T-helper 2 cell treated with Interferon-gamma antibody and Interleukin-4, amounts not matched to agents 100 ng/mL and 5 ng/mL, for 36 hours (primary cell): ENCODE measurements at regions not wholly inside any gene's neighbourhood (a gene's known extent, or its start where the extent isn't known, plus 50 kb on each side); places are given as distances from the start of the nearest gene placed in this dataset.

ENCODE experiments used
- intact Hi-C: fragments of 100-400 bp; cut with micrococcal nuclease; formaldehyde crosslinking; loops from one replicate; pipeline ENCODE4 v1.15.1; 2023

- intact Hi-C loops, result no loop called here
Observed at GRCh38 chr2:16321872-16322271, 343.8 kb downstream of the CYRIA start.

DNA sequence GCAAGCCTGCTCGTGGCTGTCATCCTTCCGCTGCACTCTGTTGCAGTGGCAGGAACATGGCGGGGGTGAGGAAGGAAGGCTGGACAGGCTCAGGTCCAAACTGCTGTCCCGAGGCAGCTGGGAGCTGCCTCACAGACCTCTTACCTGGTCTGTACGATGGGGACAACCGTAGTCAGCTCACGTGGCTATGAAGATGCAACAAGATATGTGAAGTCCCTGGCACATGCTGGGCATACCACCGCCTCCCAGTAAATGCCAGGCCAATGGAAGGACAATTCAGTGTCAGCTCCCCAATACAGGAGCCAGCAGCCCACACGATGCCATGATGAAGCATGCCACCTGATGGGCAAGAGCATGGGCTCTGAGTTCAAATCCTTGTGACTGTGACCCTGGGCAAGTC is 344.4 kb downstream of the CYRIA start:
- intact Hi-C loops, result no loop called here

DNA sequence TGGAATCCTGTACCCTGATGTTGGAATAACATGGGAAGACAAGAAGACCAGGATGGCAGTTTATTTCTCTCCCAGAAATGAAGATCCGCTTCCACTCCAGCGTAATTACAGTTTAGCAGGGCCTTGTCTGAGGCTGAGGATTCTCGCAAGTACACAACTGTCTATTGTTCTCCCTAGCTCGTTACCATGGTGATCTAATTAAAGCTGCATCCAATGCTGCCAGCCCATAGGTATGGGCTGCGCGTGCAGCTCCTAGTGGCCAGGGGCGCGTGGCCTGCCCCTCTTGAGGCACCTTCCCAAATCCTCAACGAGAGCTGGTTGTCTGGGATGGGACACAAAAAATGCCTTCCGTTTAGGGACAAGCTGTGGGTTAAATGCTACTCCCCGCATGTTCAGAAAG is 344.9 kb downstream of the CYRIA start:
- intact Hi-C loops, result no loop called here

- intact Hi-C loops, result no loop called here
Observed at GRCh38 chr2:16319551-16320121, 346.0 kb downstream of the CYRIA start.

DNA sequence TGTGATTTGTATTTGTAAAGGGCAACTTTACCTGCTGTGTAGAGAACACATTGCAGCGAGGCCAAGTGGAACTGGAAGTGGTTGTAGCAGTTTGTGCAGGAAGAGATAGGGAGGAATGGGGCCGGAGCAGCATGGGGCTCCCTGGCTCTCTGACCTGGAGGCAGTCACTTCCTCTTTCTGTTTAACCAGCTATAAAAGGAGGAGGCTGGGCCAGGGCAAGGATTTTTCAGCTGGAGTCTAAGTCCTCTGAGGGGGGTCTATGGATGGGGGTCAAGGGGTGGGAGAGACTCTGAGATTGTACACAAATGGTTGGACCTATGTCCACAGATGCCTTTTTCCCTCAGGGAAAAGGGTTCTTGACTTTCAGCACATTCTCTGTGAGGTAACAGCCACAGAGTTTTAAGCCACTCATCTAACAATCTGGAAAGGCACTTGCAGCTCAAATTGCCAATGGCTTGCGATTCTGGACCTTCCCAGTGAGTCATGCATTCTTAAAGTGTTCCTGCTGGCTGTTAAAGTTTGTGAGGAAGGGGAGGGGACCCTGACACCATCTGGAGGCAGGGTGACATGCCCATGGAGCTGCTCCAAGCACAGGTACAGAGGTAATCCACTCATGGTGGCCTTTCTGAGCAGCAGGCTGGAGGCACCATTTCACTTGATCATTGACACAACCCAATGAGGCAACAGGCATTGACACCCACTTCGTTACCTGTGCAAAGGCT is 347.0 kb downstream of the CYRIA start:
- intact Hi-C loops, result no loop called here

GRCh38 chr2:16318051-16318450 is 347.6 kb downstream of the CYRIA start:
- intact Hi-C loops, result no loop called here

DNA sequence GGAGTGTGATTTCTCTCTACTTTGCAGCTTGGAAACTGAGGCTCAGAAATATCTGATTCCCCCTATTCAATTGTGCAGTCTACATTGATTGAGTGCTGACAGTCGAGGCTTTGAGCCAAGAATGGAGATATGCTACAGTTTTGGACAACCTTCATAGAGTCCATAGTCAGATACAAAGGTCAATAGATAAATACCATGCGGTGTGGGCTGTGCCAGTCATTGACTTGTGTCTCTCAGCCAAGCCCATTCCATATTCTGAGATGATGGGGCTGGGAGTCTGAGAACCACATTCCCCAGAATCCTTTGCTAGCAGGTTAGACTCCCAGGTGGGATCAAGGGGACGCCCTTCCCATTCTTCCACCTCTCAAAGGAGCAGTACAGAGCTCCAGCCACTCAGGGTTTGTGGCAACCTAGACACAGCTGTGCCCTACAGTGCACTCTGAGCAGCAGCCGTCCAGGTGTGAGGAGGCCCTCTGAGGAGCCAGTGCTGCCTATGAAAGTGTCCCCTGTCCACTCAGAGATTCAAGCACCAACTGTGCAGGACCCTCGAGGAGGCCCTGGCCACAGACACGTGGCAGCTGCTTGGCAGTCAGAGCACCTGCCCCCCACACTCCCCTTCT is 348.3 kb downstream of the CYRIA start:
- intact Hi-C loops, result no loop called here

- intact Hi-C loops, result no loop called here
Observed at GRCh38 chr2:16316456-16317210, 349.0 kb downstream of the CYRIA start.

DNA sequence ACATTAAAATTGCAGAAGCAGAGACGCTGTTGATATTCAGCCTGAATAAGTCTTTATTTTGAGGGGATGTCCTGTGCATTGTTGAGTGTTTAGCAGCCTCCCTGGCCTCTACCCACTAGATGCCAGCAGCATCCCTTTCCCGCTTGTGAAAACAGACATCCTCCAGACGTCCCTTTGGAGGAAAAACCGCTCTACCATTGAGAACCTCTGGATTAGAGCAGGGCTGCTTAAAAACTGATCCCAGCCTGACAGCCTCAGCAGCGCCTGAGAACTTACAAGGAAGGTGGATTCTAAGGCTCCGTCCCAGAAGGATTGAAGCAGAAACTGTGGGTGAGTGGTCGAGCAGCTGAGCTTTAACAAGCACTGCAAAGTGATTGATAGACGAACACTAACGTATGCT is 349.7 kb downstream of the CYRIA start:
- intact Hi-C loops, result no loop called here

DNA sequence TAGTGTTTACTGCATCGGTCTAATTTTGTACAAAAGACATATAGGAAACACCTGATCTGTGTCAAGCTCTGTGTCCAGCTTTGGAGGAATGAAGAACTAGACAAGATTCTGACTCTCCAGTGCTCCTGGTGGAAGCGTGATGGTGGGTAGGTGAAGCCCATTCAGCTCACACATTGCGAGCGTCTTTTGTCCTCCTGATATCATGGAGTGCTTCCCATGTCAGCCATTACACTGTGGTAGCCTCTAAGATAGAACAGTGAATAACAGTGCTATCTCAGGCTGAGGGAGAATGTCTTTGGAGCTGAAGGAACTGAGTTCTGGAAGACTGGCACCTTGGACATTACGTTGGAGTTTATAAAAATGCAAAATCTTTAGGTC is 350.2 kb downstream of the CYRIA start:
- intact Hi-C loops, result no loop called here

- intact Hi-C loops, result no loop called here
Observed at GRCh38 chr2:16314691-16315457, 350.8 kb downstream of the CYRIA start.

DNA sequence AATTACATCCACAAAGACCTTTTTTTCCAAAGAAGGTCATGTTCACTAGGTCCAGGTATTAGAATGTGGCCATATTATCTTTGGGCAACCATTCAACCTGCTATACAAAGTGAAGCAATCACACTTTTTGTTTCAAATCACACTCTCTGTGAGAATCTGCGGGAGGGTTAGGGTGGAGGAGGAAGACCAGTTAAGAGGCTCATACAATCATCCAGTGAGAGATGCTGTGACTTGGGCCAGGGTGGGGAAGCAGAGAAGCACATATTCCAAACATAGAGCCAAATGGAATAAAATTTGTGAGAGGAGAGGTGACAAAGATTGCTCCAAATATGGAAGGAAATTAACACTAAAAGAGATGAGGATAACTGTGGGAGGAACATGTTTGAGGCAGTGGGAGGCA is 351.6 kb downstream of the CYRIA start:
- intact Hi-C loops, result no loop called here

DNA sequence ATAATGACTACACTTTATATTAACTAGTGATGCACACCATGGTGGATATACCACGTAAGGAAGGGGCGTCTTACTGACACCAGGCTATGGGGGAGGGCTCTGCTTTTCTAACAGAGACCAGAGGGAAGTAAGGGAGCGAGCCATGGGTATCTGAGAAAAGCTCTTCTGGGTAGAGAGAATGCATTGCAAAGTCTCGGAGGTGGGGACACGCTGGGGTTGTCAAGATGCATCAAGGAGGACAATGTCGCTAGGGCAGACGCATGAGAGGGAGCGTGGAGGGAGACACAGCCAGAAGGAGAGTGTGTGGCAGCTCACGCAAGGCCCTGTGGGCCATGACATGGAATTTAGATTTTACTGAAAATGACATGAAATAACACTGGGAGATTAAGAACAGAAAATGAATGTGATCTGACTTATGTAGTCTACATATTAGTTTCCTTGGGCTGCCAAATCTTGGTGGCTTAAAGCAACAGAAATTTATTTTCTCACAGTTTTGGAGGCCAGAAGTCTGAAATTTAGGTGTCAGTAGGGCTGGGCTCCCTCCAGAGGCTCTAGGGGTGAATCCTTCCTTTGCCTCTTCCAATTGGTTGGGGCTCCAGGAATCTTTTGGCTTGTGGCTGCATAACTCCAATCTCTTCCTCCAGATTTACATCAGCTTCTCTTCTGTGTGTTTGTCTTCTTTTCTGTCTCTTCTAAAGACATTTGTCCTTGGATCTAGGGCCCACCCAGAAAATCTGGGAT is 352.2 kb downstream of the CYRIA start:
- intact Hi-C loops, result no loop called here

DNA sequence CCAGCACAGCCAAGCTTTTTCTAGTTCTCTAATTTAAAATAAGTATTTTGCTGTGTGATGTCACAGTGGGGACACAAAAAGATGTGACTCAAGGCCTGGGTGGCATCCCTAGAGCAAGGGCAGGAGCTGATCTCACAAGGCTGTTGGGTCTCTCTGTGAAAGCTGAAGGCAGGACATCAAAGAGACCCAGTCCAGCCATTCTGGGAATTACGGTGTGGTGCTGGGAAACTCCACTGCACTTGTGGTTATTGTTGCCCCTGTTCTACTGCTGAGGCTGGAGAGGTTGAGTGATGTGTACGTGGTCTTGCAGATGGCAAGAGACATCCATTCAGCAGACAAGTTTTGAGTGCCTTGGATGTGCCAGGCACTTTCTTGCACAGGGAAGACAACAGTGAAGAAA is 352.9 kb downstream of the CYRIA start:
- intact Hi-C loops, result no loop called here

DNA sequence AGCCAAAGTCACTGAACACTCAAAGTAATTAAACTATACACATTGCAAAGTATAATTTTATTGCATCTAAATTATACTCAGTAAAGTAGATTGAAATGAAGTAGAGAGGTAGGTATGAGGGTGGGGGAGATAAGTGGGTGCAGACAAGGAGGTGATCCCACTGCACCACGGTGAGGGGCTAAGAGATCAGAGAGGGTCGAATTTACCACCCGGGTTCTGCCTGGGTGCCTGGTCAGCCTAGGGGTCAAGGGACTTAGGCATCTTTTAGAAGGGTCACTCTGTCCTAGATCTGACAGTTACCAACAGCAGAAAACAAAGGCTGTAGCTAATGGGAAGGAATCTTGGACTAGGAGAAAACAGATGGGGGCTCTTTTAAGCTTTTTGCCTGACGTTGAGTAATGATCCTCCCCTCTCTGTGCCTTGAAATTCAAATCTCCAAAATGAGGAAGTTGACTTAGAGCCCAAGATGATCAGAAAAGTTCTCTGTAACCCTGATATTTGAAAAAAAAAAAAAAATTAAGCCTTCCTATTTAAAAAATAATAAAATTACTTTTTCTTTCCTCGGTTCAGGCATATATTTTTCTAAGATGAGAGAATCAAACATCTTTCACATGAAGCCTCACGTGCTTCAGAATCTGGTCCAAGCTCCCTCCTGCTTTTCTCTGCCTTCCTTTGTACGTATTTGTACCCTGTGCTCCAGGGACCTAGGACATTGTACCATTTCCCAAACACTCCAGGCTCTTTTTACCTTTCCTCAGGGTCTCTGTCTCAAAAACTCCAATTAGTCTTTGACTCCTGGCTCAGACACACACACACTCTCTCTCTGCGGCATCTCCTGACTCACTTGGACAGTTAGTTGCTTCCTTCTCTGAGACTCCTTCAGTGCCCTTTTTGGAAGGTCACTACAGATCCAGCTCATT is 353.9 kb downstream of the CYRIA start:
- intact Hi-C loops, result no loop called here

DNA sequence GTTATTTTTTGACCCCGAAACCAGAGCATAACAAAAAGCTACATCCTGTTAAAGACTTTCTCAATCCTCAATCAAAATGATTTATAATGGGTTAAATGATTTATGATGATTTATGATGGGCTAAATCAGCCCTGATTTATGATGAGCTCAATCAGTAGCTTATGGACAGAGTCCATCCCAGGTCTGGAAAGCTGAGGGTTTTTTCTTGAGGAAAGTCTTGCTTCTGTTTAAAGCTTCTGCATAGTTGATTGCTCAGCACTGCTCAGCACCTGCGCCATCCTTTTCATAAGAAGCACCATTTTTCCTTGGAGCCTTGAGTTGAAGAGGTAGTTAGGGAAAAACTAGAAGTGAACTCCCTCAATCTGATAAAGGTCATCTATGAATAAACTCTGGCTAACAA is 356.8 kb downstream of the CYRIA start:
- intact Hi-C loops, result no loop called here

GRCh38 chr2:16304876-16305590 is 360.6 kb downstream of the CYRIA start:
- intact Hi-C loops, result no loop called here

DNA sequence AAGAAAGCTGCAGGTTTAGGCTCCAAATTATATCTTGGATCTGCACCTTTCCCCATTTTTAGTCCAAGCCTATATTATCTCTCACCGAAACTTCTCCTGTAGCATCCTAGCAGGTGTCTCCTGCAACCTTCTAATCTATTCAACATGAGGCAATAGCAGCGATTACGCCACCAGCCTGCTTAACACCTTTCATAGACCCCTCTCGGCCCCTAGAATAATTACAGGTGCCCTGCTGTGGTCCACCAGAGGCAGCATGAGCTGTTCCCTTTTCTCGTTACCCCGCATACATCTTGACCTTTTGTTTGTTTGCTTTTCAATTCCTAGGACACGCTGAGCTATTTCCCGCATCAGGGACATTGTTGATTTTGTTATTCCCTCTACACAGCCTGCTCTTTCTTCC is 361.9 kb downstream of the CYRIA start:
- intact Hi-C loops, result no loop called here

- intact Hi-C loops, result no loop called here
Observed at GRCh38 chr2:16303273-16303577, 362.4 kb downstream of the CYRIA start.
